GM19238 (cell line): ENCODE measurements at regions not wholly inside any gene's neighbourhood (a gene's known extent, or its start where the extent isn't known, plus 50 kb on each side); places are given as distances from the start of the nearest gene placed in this dataset.

Source experiments
- DNase-seq: peaks from one replicate; pipeline ENCODE4 v3.0.0; 2011; ENCODE audit warnings: low spot score; ENCODE audit not compliant: insufficient read length

DNA sequence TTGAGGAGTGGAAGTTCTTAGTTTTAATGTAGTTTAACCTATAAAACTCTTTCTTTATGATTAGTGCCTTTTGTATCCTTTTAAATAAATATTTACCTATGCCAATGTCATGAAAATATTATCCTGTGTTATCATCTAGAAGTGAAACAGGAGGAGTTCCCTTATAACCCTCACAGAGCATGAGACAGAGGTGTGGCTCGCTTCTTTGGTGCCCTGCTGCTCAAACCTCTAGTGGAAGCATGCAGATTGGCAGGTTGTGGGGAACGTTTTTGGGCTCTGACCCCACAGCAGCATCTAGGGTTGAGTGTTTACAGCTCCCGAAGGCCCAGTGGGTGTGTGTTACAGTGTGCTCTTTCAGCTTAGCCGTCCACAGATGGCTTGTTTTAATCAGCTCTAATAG is 459.4 kb upstream of the AZI2 start:
- no peak for DNase-seq

GRCh38 chr3:28816017-28816416 is 464.9 kb upstream of the RBMS3 start:
- no peak for DNase-seq

- no peak for DNase-seq
These were observed 456.6 kb upstream of the RBMS3 start for GRCh38 chr3:28824316-28824715.

GRCh38 chr3:28826840-28827239 is 454.0 kb upstream of the RBMS3 start:
- no peak for DNase-seq

GRCh38 chr3:28835249-28835648 is 445.6 kb upstream of the RBMS3 start:
- DNase-seq = no peak

DNA sequence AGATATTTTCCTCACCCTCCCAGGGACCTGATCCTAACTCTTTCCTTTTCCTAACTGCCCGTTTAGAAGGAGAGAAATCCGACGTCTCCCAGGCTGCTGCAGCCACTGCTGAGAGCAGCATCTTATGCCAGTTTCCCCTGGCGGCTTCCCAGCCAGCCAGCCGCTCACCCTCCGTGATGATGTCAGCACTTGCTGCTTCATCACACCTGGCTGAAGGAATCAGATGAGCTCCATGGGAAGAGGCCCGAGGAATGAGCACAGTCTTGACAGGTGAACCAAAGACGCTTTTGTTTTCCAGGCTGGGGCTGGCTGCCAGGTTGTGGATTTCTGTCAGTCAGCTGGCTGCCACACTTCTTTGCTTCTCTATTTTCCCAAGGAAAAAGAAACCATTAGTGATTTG is 445.1 kb upstream of the RBMS3 start:
- no peak for DNase-seq

DNA sequence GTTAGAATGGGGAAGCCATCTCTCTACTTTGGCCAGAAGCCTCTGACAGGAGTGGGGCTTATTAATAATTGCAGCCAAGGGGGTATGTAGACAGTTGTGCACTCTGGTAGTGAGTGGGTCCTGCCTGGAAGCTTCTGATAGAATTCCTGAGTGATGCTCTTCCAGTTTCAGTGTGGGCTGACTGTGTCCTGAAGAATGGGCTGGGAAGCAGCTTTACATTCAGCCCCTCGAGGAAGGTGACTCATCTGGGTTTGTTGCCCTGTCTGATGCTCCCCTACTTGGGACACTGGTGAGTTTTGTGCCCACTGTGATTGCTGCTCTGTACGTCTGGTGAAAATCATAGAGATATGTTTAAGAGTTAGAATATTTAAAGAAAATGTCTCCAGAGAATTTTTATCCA is 444.7 kb upstream of the RBMS3 start:
- DNase-seq = no peak

DNA sequence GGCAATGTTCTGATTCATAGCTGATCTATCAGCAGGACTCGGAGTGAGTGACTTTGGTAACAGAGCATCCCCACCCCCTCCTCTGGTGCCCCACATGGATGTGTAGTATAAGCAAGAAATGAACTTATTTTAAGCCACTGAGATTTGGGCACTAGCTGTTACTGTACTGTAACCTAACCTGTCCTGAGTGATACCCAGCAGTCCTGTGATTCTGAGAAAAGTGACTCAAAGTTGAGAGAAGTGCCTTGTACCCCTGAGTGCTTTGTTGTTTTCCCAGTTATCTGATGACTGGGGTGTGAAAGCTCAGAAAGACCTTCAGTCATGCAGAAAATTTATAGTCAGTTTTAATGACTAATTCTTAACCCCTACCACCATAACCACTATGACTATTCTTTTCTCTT is 439.9 kb upstream of the RBMS3 start:
- no peak for DNase-seq

- no peak for DNase-seq
These were observed 439.4 kb upstream of the RBMS3 start for GRCh38 chr3:28841441-28841840.

DNA sequence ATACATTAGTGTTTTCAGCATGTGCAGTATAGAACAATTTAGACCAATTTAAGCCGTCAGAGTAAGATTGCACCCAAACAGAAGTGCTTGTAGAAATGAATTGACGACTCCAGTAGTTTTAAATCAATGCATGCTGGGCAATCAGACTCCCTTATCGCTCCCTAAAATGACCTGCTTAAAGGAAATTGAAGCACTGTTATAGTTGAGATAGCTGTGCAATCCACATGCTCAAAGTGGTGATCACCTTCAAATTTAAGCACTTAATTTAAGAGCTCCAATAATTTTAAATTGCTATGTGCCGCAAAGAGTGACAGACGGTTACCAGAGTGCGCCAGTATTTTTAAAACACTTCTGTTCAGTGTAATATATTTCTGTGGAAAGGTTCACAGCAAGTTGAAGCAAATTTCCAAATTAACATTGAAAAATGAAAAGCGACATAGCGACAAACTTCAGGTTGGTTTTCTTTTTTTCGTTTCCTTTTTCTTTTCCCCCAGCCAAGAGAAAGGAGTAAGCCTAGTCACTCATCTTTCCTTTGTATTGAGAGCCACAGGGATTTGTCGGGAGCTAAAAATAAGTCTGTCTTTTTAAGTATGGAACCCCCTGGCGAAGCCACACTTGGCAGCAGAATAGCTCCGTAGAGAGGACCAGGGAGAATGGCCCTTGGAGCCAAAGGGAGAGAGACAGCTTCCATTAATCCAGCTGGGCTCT is 436.4 kb upstream of the RBMS3 start:
- no peak for DNase-seq

GRCh38 chr3:28845006-28845324 is 435.9 kb upstream of the RBMS3 start:
- no peak for DNase-seq

DNA sequence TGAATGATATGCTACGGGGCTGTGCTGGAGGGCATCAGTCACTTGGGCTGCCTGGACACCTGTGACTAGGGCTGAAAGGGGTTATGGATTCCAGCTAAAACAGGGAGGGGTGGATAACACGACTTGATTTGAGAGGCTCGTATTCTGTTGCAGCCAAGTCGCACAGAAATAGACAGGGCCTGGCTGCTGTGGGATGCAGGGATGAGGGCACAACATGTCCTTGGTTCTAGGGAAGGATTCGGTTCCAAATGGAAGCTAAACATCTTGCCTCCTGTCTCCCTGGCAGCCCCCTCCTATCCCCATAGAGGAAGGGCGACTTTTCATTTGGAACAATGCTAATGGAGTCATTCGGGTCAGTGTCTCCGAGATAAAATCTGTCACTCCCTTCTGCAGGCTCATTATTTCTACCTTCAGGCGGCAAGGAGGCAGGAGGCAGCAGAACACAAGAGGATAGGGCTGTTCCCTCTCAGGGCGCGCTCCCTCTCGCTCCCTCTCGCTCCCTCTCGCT is 433.8 kb upstream of the RBMS3 start:
- DNase-seq = no peak

DNA sequence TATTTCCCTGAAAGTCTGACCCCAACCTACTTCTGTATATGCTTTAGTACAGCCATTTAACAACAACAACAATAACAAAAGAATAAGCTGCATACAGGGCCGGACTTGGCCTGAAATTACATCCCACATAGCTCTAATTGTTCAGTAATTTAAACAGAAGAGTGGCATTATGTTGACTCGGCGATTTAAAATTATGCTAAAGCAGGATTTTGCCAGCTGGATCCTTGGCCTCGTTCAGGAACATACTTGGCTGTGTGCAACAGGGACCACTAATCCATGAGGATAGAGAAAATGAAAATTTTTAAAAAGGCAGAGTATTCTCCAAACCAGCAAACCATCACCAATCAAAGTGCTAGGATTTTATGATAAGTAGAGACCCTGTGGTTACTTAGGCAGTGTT is 433.1 kb upstream of the RBMS3 start:
- DNase-seq = no peak

DNA sequence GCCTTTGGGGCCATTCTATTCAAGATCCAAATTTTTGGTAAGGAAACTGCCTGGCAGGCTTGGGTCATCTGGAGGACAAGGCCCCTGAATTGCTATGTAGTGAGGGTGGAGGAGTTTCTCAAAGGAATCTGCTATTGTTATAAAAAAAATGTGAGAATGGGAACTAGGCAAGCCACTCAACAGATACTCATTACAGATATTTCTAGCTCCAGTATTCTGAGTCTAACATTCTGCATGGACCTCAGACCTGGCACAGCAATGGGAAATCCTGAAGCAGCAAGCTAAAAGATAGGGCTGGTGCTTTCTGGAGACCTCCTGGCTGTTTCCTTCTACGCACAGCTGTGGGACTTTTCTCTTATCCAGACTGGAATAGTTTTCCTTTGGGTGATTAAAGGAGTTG is 430.7 kb upstream of the RBMS3 start:
- no peak for DNase-seq

DNA sequence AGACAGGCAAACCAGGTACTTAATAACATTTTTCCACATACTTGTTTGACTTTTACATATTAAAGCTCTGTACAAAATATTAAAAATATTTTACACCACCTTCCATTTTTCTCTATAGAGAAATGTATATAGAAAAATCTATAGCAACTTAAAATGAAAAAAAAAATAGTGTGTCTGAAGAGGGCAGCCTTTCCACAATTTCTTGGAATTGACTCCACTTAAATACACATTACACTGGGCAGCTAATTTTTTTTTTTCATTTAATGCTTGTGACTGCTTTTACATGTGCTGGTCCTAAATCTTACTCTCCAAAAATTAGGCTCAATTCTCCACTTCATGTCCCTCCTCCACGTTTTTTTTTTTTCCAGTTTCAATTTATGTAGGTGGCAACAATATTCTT is 427.0 kb upstream of the RBMS3 start:
- DNase-seq = no peak

GRCh38 chr3:28856796-28857195 is 424.1 kb upstream of the RBMS3 start:
- no peak for DNase-seq

DNA sequence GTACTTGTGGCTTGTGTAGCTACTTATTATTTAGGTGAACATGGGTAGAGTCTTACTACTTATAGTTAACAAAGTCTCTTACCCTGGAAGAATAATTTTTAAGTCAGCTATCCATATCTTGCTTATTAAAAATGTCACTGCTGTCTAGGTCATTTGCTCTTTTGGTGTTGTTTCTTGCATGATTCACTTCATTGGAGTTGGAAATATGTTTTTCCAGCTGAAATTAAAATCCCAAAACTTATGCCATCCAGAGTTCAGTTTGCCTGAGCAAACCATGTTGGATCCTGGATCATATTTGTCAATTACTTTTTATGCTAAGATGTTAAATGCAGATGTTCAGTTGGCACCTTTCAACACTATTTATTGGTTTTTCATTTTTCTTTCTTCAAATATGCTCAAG is 421.0 kb upstream of the RBMS3 start:
- no peak for DNase-seq

DNA sequence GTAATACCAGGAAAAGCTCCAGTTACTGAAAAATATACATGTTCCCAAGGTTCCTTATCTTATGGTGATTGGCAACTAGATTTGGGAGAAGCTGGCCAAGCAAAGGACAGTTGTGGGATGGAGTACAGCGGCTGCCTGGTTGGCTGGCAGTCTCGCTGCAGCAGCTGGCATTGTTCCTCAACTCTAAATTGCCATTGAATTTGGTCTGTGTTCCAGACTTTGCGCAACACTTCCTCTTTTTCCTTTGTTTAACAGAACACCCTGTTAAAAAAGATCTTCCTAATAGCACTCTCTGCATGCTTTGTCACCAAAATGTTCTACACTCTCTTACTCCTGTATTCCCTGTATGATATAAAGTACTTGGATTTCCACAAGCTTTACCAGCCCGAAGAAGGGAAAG is 420.6 kb upstream of the RBMS3 start:
- DNase-seq = no peak

DNA sequence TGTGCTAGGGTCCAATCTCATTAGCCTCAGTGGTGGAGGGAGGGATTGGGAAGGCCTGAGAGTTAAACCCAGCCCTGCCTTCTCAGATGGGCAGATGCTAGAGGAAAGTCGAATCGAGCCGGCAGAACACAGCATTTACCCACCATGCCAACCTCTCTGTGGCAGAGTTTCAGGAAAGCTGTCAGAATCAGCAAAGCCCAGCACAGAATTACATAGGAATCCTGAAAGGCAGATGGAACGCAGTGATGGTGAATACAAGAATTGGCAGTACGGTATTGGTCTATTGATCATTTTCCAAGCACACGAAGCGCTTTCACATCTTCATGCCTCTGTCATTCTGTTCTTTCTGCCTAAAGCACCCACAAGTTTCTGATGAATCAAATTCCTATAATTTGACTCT is 417.7 kb upstream of the RBMS3 start:
- DNase-seq = no peak

GRCh38 chr3:28867836-28868235 is 413.0 kb upstream of the RBMS3 start:
- no peak for DNase-seq

DNA sequence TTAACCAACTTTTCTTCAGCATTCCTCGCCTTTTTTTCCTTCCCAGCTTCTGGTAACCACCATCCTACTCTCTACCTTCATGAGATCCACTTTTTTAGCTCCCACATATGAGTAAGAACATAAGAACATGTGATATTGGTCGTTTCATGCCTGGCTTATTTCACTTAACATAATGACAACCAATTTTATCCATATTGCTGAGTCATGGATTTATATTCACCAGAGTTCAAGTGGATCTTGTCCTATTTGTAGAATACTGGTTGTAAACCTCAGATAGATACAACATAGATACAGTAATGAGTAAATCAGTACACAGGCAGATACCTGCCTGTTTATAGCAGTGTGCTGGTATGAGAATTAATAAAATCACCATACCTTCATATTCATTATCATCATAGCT is 412.0 kb upstream of the RBMS3 start:
- no peak for DNase-seq

DNA sequence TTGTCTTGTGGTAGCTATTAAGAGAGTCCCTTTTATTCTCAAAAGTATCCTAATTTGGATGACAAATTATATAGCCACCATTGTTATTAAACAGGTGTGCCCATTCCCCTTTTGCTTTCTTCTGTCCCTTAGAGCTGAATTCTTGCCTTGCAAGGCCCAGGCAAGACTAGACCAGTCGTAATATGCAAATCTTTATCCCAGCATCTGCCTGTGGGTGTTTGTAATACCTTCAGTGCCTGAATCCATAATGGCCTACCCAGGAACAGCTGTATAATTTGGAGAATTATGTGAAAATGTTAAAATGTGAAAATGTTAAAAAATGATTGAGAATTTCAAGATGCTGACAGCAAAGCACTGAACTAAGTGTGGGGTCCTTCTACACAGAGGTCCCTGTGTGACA is 403.0 kb upstream of the RBMS3 start:
- no peak for DNase-seq

GRCh38 chr3:28890373-28890772 is 390.5 kb upstream of the RBMS3 start:
- DNase-seq = no peak

GRCh38 chr3:28891485-28891884 is 389.4 kb upstream of the RBMS3 start:
- no peak for DNase-seq
